PC-9 (cell line): ENCODE measurements at regions not wholly inside any gene's neighbourhood (a gene's known extent, or its start where the extent isn't known, plus 50 kb on each side); places are given as distances from the start of the nearest gene placed in this dataset.

Source experiments
- BruUV-seq: library from RNA; stranded (reverse); fragments of 400-500 nt; replicated peaks from 2 replicates; lab custom pipeline; 2021; lab: Mats Ljungman, UMichigan
- CTCF ChIA-PET: fragments of 300-600 bp; sonication (Branson Sonifier 250); formaldehyde crosslinking; loops from one replicate; lab custom pipeline; 2022; ENCODE audit warnings: antibody characterized with exemption; lab: Charles Lee
- POLR2A ChIA-PET: fragments of 300-600 bp; sonication (Branson Sonifier 250); formaldehyde crosslinking; loops from one replicate; lab custom pipeline; 2022; ENCODE audit warnings: antibody characterized with exemption; ENCODE audit not compliant: unreplicated experiment; lab: Charles Lee
- DNase-seq, 2 experiments: peaks; one replicate each; pipeline versions ENCODE4 v3.0.0 to v3.0.0-alpha.2; 2015 to 2022; ENCODE audit warnings: mixed read lengths in 1 of 2
- H2AFZ ChIP-seq: fragments of 200-600 bp; sonication (generic); 2 replicates; pipeline ENCODE4 v1.8.1; 2017; ENCODE audit warnings: antibody characterized with exemption
- H3F3A ChIP-seq: fragments of 200-600 bp; sonication (generic); 2 replicates; pipeline ENCODE4 v1.8.1; 2017; ENCODE audit warnings: antibody characterized with exemption, mild to moderate bottlenecking, low read depth; ENCODE audit not compliant: insufficient read depth
- H3K27ac ChIP-seq: fragments of 200-600 bp; sonication (generic); 2 replicates; pipeline ENCODE4 v1.6.1; 2016; ENCODE audit warnings: mixed run types
- H3K27me3 ChIP-seq: fragments of 200-600 bp; sonication (generic); 2 replicates; pipeline ENCODE4 v1.6.1; 2016; ENCODE audit warnings: low read depth, mixed run types; ENCODE audit not compliant: insufficient read depth
- H3K36me3 ChIP-seq: fragments of 200-600 bp; sonication (generic); 2 replicates; pipeline ENCODE4 v1.6.1; 2016; ENCODE audit warnings: low read depth, mixed run types
- H3K4me1 ChIP-seq: fragments of 200-600 bp; sonication (generic); replicated peaks from 2 replicates; pipeline ENCODE4 v1.6.1; 2016; ENCODE audit warnings: mixed run types; ENCODE audit not compliant: insufficient read depth
- H3K4me2 ChIP-seq: fragments of 200-600 bp; sonication (generic); 2 replicates; pipeline ENCODE4 v1.6.1; 2017; ENCODE audit warnings: mixed run types
- H3K4me3 ChIP-seq: fragments of 200-600 bp; sonication (generic); 2 replicates; pipeline ENCODE4 v1.6.1; 2016; ENCODE audit warnings: mixed run types
- H3K79me2 ChIP-seq: fragments of 200-600 bp; sonication (generic); 2 replicates; pipeline ENCODE4 v1.6.1; 2017; ENCODE audit warnings: low read depth, mixed run types
- H3K9me2 ChIP-seq: fragments of 200-600 bp; sonication (generic); 2 replicates; pipeline ENCODE4 v1.8.1; 2017; ENCODE audit warnings: mild to moderate bottlenecking; ENCODE audit not compliant: insufficient read depth
- H3K9me3 ChIP-seq: fragments of 200-600 bp; sonication (generic); 2 replicates; pipeline ENCODE4 v1.8.1; 2016; ENCODE audit warnings: low read depth; ENCODE audit not compliant: insufficient read depth
- H4K20me1 ChIP-seq: fragments of 200-600 bp; sonication (generic); 2 replicates; pipeline ENCODE4 v1.8.1; 2017; ENCODE audit not compliant: insufficient read depth
- CTCF ChIP-seq: fragments of 200-600 bp; sonication (generic); conservative IDR thresholded peaks from 2 replicates; pipeline ENCODE4 v1.6.1; 2017; ENCODE audit warnings: mixed run types, antibody characterized with exemption, mild to moderate bottlenecking, moderate library complexity
- EZH2 ChIP-seq: fragments of 200-600 bp; sonication (generic); IDR thresholded peaks from 2 replicates; pipeline ENCODE4 v1.8.0; 2017; ENCODE audit warnings: antibody characterized with exemption, low read depth
- intact Hi-C: fragments of 100-400 bp; cut with micrococcal nuclease; formaldehyde crosslinking; loops from one replicate; pipeline ENCODE4 v1.10.0; 2022; ENCODE audit not compliant: unreplicated experiment

GRCh38 chr10:3535001-3535400 is 250.0 kb downstream of the KLF6 start:
- no TSS peak for BruUV-seq
- no peaks in the 10 kb centered on the region for H3K79me2 ChIP-seq
- no peak overlapping the region for H2AFZ ChIP-seq
- H3K9me3 ChIP-seq: no peaks in the 10 kb centered on the region
- TF ChIP-seq CTCF (no peak), EZH2 (no peak)
- ChIA-PET POLR2A (no interaction called here), CTCF (interaction anchor here (0.6 kb wide), 1 partner anchor 12 kb away, joined by 6 read pairs; no protein-coding TSS in a partner anchor)
- H4K20me1 ChIP-seq: no peaks in the 10 kb centered on the region
- H3K4me1 ChIP-seq: peaks cover 17% of the 10 kb centered on the region
- no peak overlapping the region for H3K4me2 ChIP-seq
- peaks cover 8% of the 10 kb centered on the region for H3F3A ChIP-seq
- intact Hi-C loops: no loop called here
- no peak overlapping the region for H3K4me3 ChIP-seq
- no peaks in the 10 kb centered on the region for H3K27me3 ChIP-seq
- H3K27ac ChIP-seq: no peak overlapping the region
- no peaks in the 10 kb centered on the region for H3K36me3 ChIP-seq
- no peak for DNase-seq
- no peaks in the 10 kb centered on the region for H3K9me2 ChIP-seq

- H3K36me3 ChIP-seq: no peaks in the 10 kb centered on the region
- TF ChIP-seq CTCF: no peak
- TF ChIP-seq EZH2: no peak
- no peak overlapping the region for H2AFZ ChIP-seq
- intact Hi-C loops: loop anchor here (5.0 kb wide), 1 partner anchor 248 kb away; no protein-coding TSS in a partner anchor
- peaks cover 17% of the 10 kb centered on the region for H3K4me1 ChIP-seq
- ChIA-PET POLR2A (no interaction called here), CTCF (interaction anchor here (0.6 kb wide), 1 partner anchor 13 kb away, joined by 6 read pairs; no protein-coding TSS in a partner anchor)
- no peak overlapping the region; the same call in 1 of the 2 replicates for H3K27ac ChIP-seq
- H3F3A ChIP-seq: peaks cover 8% of the 10 kb centered on the region
- DNase-seq: no peak
- BruUV-seq: no TSS peak
- H3K4me3 ChIP-seq: no peak overlapping the region
- no peaks in the 10 kb centered on the region for H3K27me3 ChIP-seq
- H3K79me2 ChIP-seq: no peaks in the 10 kb centered on the region
- no peaks in the 10 kb centered on the region for H3K9me2 ChIP-seq
- no peaks in the 10 kb centered on the region for H3K9me3 ChIP-seq
- H3K4me2 ChIP-seq: no peak overlapping the region
- H4K20me1 ChIP-seq: no peaks in the 10 kb centered on the region
These were observed 250.6 kb downstream of the KLF6 start for GRCh38 chr10:3534433-3534832.

GRCh38 chr10:3533296-3533695 is 251.7 kb downstream of the KLF6 start:
- Histone ChIP-seq H3K9me2 (no peaks in the 10 kb centered on the region), H3K27ac (peak overlapping the region; percentile 96), H2AFZ (0 out of 2 replicates have a peak overlapping the region, but pooled peaks have one; percentile 58), H3K36me3 (no peaks in the 10 kb centered on the region), H3K79me2 (no peaks in the 10 kb centered on the region), H4K20me1 (no peaks in the 10 kb centered on the region), H3K9me3 (no peaks in the 10 kb centered on the region), H3K4me1 (peaks cover 17% of the 10 kb centered on the region), H3K4me2 (peak overlapping the region; percentile 93), H3K4me3 (peak overlapping the region; percentile 46; the same call in 1 of the 2 replicates), H3K27me3 (no peaks in the 10 kb centered on the region), H3F3A (peaks cover 8% of the 10 kb centered on the region)
- intact Hi-C loops: loop anchor here (2.0 to 5.0 kb wide), 2 partner anchors 64 to 249 kb away; no protein-coding TSS in a partner anchor
- no TSS peak for BruUV-seq
- ChIA-PET POLR2A (interaction anchor here (0.6 kb wide), 2 partner anchors 29 to 39 kb away, joined by 3 to 5 read pairs; no protein-coding TSS in a partner anchor), CTCF (interaction anchor here (0.7 kb wide), 1 partner anchor 38 kb away, joined by 4 read pairs; no protein-coding TSS in a partner anchor)
- TF ChIP-seq CTCF (no peak), EZH2 (no peak)
- DNase-seq: peak; percentile 22 to 75
